CD4-positive, alpha-beta T cell (primary cell): ENCODE measurements at regions not wholly inside any gene's neighbourhood (a gene's known extent, or its start where the extent isn't known, plus 50 kb on each side); places are given as distances from the start of the nearest gene placed in this dataset.

ENCODE experiments used
- ATAC-seq: fragments of 200-7000 bp; cut with Tn5 transposase; one replicate; pipeline ENCODE4 v1.10.0; 2022; ENCODE audit warnings: mild to moderate bottlenecking; ENCODE audit not compliant: poor library complexity
- CTCF ChIA-PET: fragments of 350-600 bp; sonication (Branson Sonifier 250); formaldehyde crosslinking; loops from one replicate; lab custom pipeline; 2021; ENCODE audit warnings: antibody characterized with exemption, inconsistent platforms; lab: Charles Lee
- POLR2A ChIA-PET: fragments of 350-600 bp; sonication (Branson Sonifier 250); formaldehyde crosslinking; loops from one replicate; lab custom pipeline; 2021; ENCODE audit warnings: antibody characterized with exemption, inconsistent platforms; lab: Charles Lee
- DNase-seq, 14 experiments: peaks; one replicate each; pipeline ENCODE4 v3.0.0-alpha.2; 2013 to 2020; ENCODE audit warnings: mixed read lengths in 2 of 14
- H3K27ac ChIP-seq, 2 donors: one replicate each; pipeline versions ENCODE4 v1.5.1 to v1.7.0; 2013; ENCODE audit warnings: low read length in 2 of 2, low read depth in 1 of 2, mild to moderate bottlenecking in 1 of 2
- H3K27me3 ChIP-seq, 2 experiments: 1 replicate in 1 of 2; 2 replicates in 1 of 2; pipeline versions ENCODE4 v1.6.1 to v1.7.0; 2013; ENCODE audit warnings: low read length in 2 of 2, control low read depth in 1 of 2, mild to moderate bottlenecking in 1 of 2, moderate library complexity in 1 of 2; ENCODE audit not compliant: insufficient read depth in 2 of 2, control insufficient read depth in 1 of 2
- H3K36me3 ChIP-seq: one replicate; pipeline ENCODE4 v1.6.1; 2013; ENCODE audit warnings: low read length, control low read depth; ENCODE audit not compliant: insufficient read depth
- H3K4me1 ChIP-seq: one replicate; pipeline ENCODE4 v1.6.1; 2013; ENCODE audit warnings: low read length, control low read depth; ENCODE audit not compliant: insufficient read depth
- H3K4me3 ChIP-seq: one replicate; pipeline ENCODE4 v1.5.1; 2013; ENCODE audit warnings: mild to moderate bottlenecking, low read length, moderate library complexity
- H3K9me3 ChIP-seq, 2 experiments: 1 replicate in 1 of 2; 2 replicates in 1 of 2; pipeline versions ENCODE4 v1.6.1 to v1.7.0; 2013; ENCODE audit warnings: low read length in 2 of 2, mild to moderate bottlenecking in 2 of 2, control low read depth in 1 of 2, moderate library complexity in 1 of 2; ENCODE audit not compliant: control insufficient read depth in 1 of 2, insufficient read depth in 1 of 2
- H3K27ac Mint-ChIP-seq: one replicate; pipeline ENCODE4 v1.8.0; 2020; ENCODE audit warnings: mixed read lengths
- H3K27me3 Mint-ChIP-seq: one replicate; pipeline ENCODE4 v1.8.0; 2021; ENCODE audit warnings: mixed read lengths
- H3K36me3 Mint-ChIP-seq: one replicate; pipeline ENCODE4 v1.8.0; 2021; ENCODE audit warnings: low read depth, mixed read lengths
- H3K4me1 Mint-ChIP-seq: one replicate; pipeline ENCODE4 v1.8.0; 2021; ENCODE audit warnings: low read depth, mixed read lengths
- H3K4me3 Mint-ChIP-seq: one replicate; pipeline ENCODE4 v1.8.0; 2020; ENCODE audit warnings: mild to moderate bottlenecking, mixed read lengths
- H3K9me3 Mint-ChIP-seq: one replicate; pipeline ENCODE4 v1.8.0; 2020; ENCODE audit warnings: mixed read lengths
- CTCF ChIP-seq: fragments of 200-600 bp; IDR thresholded peaks from one replicate; pipeline ENCODE4 v1.8.0; 2022; ENCODE audit warnings: antibody characterized with exemption, mild to moderate bottlenecking
- intact Hi-C, 2 experiments: fragments of 100-400 bp; cut with DNase I in 1 of 2; cut with micrococcal nuclease in 1 of 2; formaldehyde crosslinking; loops; one replicate each; pipeline versions ENCODE4 v1.15.1 to v1.9.0; 2023 to 2025; cut with DNase I, micrococcal nuclease

DNA sequence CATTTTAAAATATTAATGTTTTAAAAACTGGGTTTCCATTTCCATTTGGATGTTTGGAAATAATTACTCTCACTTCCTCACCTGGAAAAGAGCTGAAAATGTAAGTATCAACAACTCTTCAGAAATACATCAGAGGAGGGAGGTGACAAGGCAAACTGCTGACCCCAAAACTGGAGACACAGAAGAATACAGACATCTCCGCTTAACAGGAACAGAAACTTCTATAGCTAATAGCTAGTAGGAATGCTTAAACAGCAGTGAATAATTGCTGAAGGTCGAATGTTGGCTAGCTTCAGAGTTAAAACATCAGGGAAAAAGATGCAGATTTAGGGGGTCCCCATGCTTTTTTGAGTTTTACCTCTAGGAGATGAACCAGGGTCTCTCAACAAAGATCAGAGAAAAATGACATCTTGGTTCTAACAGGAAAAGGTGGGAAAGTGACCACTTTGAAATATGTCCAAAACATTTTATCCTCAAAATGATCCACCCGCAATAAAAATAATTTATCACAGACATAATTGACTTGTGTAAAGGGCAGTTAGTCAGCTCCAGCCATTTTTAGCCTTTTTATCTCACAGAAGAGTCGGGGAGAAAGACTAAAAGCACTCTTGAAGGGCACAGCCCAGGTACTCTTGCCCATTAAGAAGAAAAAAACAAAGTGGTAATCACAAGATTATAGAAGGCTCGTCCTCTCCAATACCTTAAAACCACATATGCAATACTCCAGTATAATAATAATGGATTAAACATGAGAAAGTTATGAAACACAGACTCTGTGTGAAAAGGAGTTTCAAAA lies 1474.9 kb downstream of the EFNA5 start:
- Histone ChIP-seq H3K27me3 (no peaks in the 10 kb centered on the region), H3K9me3 (no peaks in the 10 kb centered on the region), H3K27ac (no peak overlapping the region), H3K4me1 (no peaks in the 10 kb centered on the region), H3K36me3 (no peaks in the 10 kb centered on the region), H3K4me3 (no peak overlapping the region)
- ChIA-PET POLR2A (no interaction called here), CTCF (no interaction called here)
- Mint-ChIP-seq H3K4me3 (no peak overlapping the region), H3K27ac (no peak overlapping the region), H3K36me3 (no peaks in the 10 kb centered on the region), H3K27me3 (no peaks in the 10 kb centered on the region), H3K9me3 (peaks cover 12% of the 10 kb centered on the region), H3K4me1 (no peaks in the 10 kb centered on the region)
- intact Hi-C loops, result no loop called here
- ATAC-seq (no peak), DNase-seq (no peak)
- TF ChIP-seq CTCF, result no peak

GRCh38 chr5:106189121-106189809 lies 1481.5 kb downstream of the EFNA5 start:
- H3K27me3 ChIP-seq, result no peaks in the 10 kb centered on the region
- ATAC-seq (no peak), DNase-seq (no peak)
- Mint-ChIP-seq H3K9me3 (peaks cover 8% of the 10 kb centered on the region), H3K4me1 (no peaks in the 10 kb centered on the region), H3K27me3 (no peaks in the 10 kb centered on the region), H3K36me3 (no peaks in the 10 kb centered on the region), H3K27ac (no peak overlapping the region), H3K4me3 (no peak overlapping the region)
- no peak overlapping the region for H3K27ac ChIP-seq
- ChIA-PET CTCF (no interaction called here), POLR2A (no interaction called here)
- no peaks in the 10 kb centered on the region for H3K36me3 ChIP-seq
- intact Hi-C loops, result no loop called here
- H3K4me1 ChIP-seq, result no peaks in the 10 kb centered on the region
- no peak for TF ChIP-seq CTCF
- H3K4me3 ChIP-seq, result no peak overlapping the region
- H3K9me3 ChIP-seq, result peaks cover 0 to 6% of the 10 kb centered on the region in 2 experiments

- H3K36me3 ChIP-seq, result no peaks in the 10 kb centered on the region
- Mint-ChIP-seq H3K4me1 (no peaks in the 10 kb centered on the region), H3K36me3 (no peaks in the 10 kb centered on the region), H3K9me3 (peaks cover 5% of the 10 kb centered on the region), H3K27me3 (no peaks in the 10 kb centered on the region), H3K27ac (no peak overlapping the region), H3K4me3 (no peak overlapping the region)
- no peaks in the 10 kb centered on the region for H3K4me1 ChIP-seq
- no peak for TF ChIP-seq CTCF
- DNase-seq (no peak), ATAC-seq (no peak)
- intact Hi-C loops, result no loop called here
- no peak overlapping the region for H3K27ac ChIP-seq
- ChIA-PET POLR2A (no interaction called here), CTCF (no interaction called here)
- H3K27me3 ChIP-seq, result no peaks in the 10 kb centered on the region
- H3K9me3 ChIP-seq, result peaks cover 0 to 6% of the 10 kb centered on the region in 2 experiments
- H3K4me3 ChIP-seq, result no peak overlapping the region
Measured at GRCh38 chr5:106185661-106186081, 1485.1 kb downstream of the EFNA5 start.
